H9 (cell line): ENCODE measurements at regions not wholly inside any gene's neighbourhood (a gene's known extent, or its start where the extent isn't known, plus 50 kb on each side); places are given as distances from the start of the nearest gene placed in this dataset.

ENCODE experiments used
- DNase-seq: peaks from one replicate; pipeline ENCODE4 v3.0.0-alpha.2; 2017
- H2AFZ ChIP-seq: one replicate; pipeline ENCODE4 v1.6.1; 2013; ENCODE audit warnings: mild to moderate bottlenecking, low read length, control low read depth, moderate library complexity
- H2AK5ac ChIP-seq: 2 replicates; pipeline ENCODE4 v1.6.1; 2013; ENCODE audit warnings: low read length, control low read depth, mixed read lengths; ENCODE audit not compliant: insufficient read length
- H2BK120ac ChIP-seq: one replicate; pipeline ENCODE4 v1.6.1; 2013; ENCODE audit warnings: low read depth, mild to moderate bottlenecking, low read length, control low read depth, inconsistent platforms; ENCODE audit not compliant: poor library complexity, severe bottlenecking
- H2BK12ac ChIP-seq: 2 replicates; pipeline ENCODE4 v1.6.1; 2013; ENCODE audit warnings: low read length, control low read depth, mixed read lengths, low read depth; ENCODE audit not compliant: insufficient read length
- H2BK15ac ChIP-seq: 2 replicates; pipeline ENCODE4 v1.6.1; 2013; ENCODE audit warnings: low read depth, low read length, control low read depth
- H2BK20ac ChIP-seq: one replicate; pipeline ENCODE4 v1.6.1; 2013; ENCODE audit warnings: low read depth, mild to moderate bottlenecking, low read length, control low read depth, inconsistent platforms; ENCODE audit not compliant: poor library complexity, severe bottlenecking
- H2BK5ac ChIP-seq: 2 replicates; pipeline ENCODE4 v1.6.1; 2013; ENCODE audit warnings: low read length, control low read depth, mixed read lengths; ENCODE audit not compliant: insufficient read length
- H3K14ac ChIP-seq: 2 replicates; pipeline ENCODE4 v1.6.1; 2013; ENCODE audit warnings: low read length, control low read depth; ENCODE audit not compliant: insufficient read depth
- H3K18ac ChIP-seq: 2 replicates; pipeline ENCODE4 v1.6.1; 2013; ENCODE audit warnings: low read depth, mild to moderate bottlenecking, mixed read lengths, low read length, control low read depth; ENCODE audit not compliant: insufficient read length
- H3K23ac ChIP-seq: 2 replicates; pipeline ENCODE4 v1.6.1; 2013; ENCODE audit warnings: low read length, control low read depth, mixed read lengths, low read depth; ENCODE audit not compliant: insufficient read length
- H3K23me2 ChIP-seq: 2 replicates; pipeline ENCODE4 v1.6.1; 2013; ENCODE audit warnings: low read depth, mild to moderate bottlenecking, mixed read lengths, low read length, control low read depth; ENCODE audit not compliant: insufficient read length, poor library complexity, severe bottlenecking
- H3K27ac ChIP-seq: 2 replicates; pipeline ENCODE4 v1.5.1; 2013; ENCODE audit warnings: low read length, control low read depth, mixed read lengths, low read depth; ENCODE audit not compliant: insufficient read length
- H3K27me3 ChIP-seq: 2 replicates; pipeline ENCODE4 v1.6.1; 2013; ENCODE audit warnings: low read length, control low read depth, inconsistent platforms; ENCODE audit not compliant: insufficient read depth
- H3K4ac ChIP-seq: 2 replicates; pipeline ENCODE4 v1.6.1; 2013; ENCODE audit warnings: low read depth, mild to moderate bottlenecking, control low read depth, inconsistent platforms, low read length, moderate library complexity
- H3K4me1 ChIP-seq: 2 replicates; pipeline ENCODE4 v1.6.1; 2013; ENCODE audit warnings: low read length, control low read depth, inconsistent platforms; ENCODE audit not compliant: insufficient read depth
- H3K4me2 ChIP-seq: 2 replicates; pipeline ENCODE4 v1.6.1; 2013; ENCODE audit warnings: low read length, control low read depth, mixed read lengths; ENCODE audit not compliant: insufficient read length, insufficient read depth
- H3K56ac ChIP-seq: 2 replicates; pipeline ENCODE4 v1.6.1; 2013; ENCODE audit warnings: low read depth, mild to moderate bottlenecking, mixed read lengths, low read length, control low read depth; ENCODE audit not compliant: insufficient read length
- H3K79me1 ChIP-seq: 2 replicates; pipeline ENCODE4 v1.6.1; 2013; ENCODE audit warnings: low read depth, mild to moderate bottlenecking, moderate library complexity, low read length, control low read depth, inconsistent platforms; ENCODE audit not compliant: insufficient read depth, poor library complexity, severe bottlenecking
- H3K79me2 ChIP-seq: 2 replicates; pipeline ENCODE4 v1.6.1; 2013; ENCODE audit warnings: low read length, control low read depth, inconsistent platforms; ENCODE audit not compliant: insufficient read depth
- H3K9ac ChIP-seq: 2 replicates; pipeline ENCODE4 v1.6.1; 2013; ENCODE audit warnings: low read length, control low read depth, mixed read lengths; ENCODE audit not compliant: insufficient read length; ENCODE audit errors: extremely low read depth
- H3K9me3 ChIP-seq: one replicate; pipeline ENCODE4 v1.6.1; 2013; ENCODE audit warnings: low read depth, low read length, inconsistent platforms; ENCODE audit not compliant: control insufficient read depth
- H3T11ph ChIP-seq: one replicate; pipeline ENCODE4 v1.6.1; 2013; ENCODE audit warnings: mild to moderate bottlenecking, low read length, control low read depth, inconsistent platforms
- H4K20me1 ChIP-seq: one replicate; pipeline ENCODE4 v1.6.1; 2013; ENCODE audit not compliant: control insufficient read depth, insufficient read length, insufficient read depth
- H4K5ac ChIP-seq: 2 replicates; pipeline ENCODE4 v1.6.1; 2013; ENCODE audit warnings: low read depth, mild to moderate bottlenecking, mixed read lengths, low read length, control low read depth; ENCODE audit not compliant: insufficient read length
- H4K8ac ChIP-seq: replicated peaks from 2 replicates; pipeline ENCODE4 v1.6.1; 2013; ENCODE audit warnings: low read length, control low read depth, mixed read lengths, low read depth; ENCODE audit not compliant: insufficient read length
- H4K91ac ChIP-seq: 2 replicates; pipeline ENCODE4 v1.6.1; 2013; ENCODE audit warnings: low read depth, mild to moderate bottlenecking, moderate library complexity, mixed read lengths, low read length, control low read depth; ENCODE audit not compliant: insufficient read length
- H3K27ac Mint-ChIP-seq, 3 experiments: 2 replicates in 2 of 3; 3 replicates in 1 of 3; pipeline ENCODE4 v1.8.0; 2020 to 2021; ENCODE audit warnings: mixed read lengths in 3 of 3, mild to moderate bottlenecking in 1 of 3, moderate library complexity in 1 of 3
- H3K27me3 Mint-ChIP-seq: 2 replicates; pipeline ENCODE4 v1.8.0; 2021; ENCODE audit warnings: low read depth, mild to moderate bottlenecking, moderate library complexity, mixed read lengths
- H3K36me3 Mint-ChIP-seq, 3 experiments: 2 replicates in 2 of 3; 3 replicates in 1 of 3; pipeline ENCODE4 v1.8.0; 2020 to 2021; ENCODE audit warnings: low read depth in 3 of 3, mixed read lengths in 3 of 3; ENCODE audit not compliant: insufficient read depth in 1 of 3
- H3K4me1 Mint-ChIP-seq, 2 experiments: 2 replicates each; pipeline ENCODE4 v1.8.0; 2020; ENCODE audit warnings: mixed read lengths in 2 of 2
- H3K4me3 Mint-ChIP-seq, 2 experiments: 2 replicates in 1 of 2; 3 replicates in 1 of 2; pipeline ENCODE4 v1.8.0; 2020 to 2021; ENCODE audit warnings: mild to moderate bottlenecking in 2 of 2, mixed read lengths in 2 of 2, moderate library complexity in 1 of 2
- H3K9me3 Mint-ChIP-seq, 2 experiments: 2 replicates in 1 of 2; 3 replicates in 1 of 2; pipeline ENCODE4 v1.8.0; 2020; ENCODE audit warnings: mild to moderate bottlenecking in 2 of 2, mixed read lengths in 2 of 2, moderate library complexity in 1 of 2
- WGBS: extraction: QIAGEN DNeasy Blood & Tissue Kit; methylation state at CpG from one replicate; pipeline ENCODE4 v1.1.7; 2013; ENCODE audit warnings: missing lambda C conversion rate, low lambda C conversion rate, mixed read lengths; ENCODE audit not compliant: insufficient read length; ENCODE audit errors: extremely low coverage; 5-methylcytosine and 5-hydroxymethylcytosine counted together
- TF ChIP-seq, protein P1 (sequence below): fragments of 200-600 bp; sonication (generic); conservative IDR thresholded peaks from 3 replicates; pipeline ENCODE4 v1.8.0; 2021; ENCODE audit warnings: antibody characterized with exemption, mild to moderate bottlenecking

DNA sequence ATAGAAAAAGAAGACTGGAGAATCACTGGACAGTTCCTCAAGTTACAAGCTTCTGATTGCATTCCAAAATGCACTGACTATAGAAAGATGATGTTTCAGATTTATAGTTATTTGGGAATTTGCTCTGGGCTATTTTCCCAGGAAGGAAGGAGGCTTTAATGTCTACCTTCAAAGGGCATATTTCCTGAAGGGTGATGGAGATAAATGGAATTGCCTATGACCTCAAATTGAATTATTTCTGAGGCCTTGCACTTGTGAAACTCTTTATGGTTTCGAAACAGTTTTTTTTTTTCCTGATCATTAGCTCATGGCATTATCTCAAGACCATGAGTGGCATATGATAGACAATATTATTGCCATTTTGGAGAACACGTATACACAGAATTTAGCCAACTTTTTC lies 333.9 kb downstream of the METTL15 start:
- Histone ChIP-seq H4K20me1 (no peaks in the 10 kb centered on the region), H3K56ac (no peak overlapping the region), H2BK5ac (no peak overlapping the region), H3K4me1 (no peaks in the 10 kb centered on the region), H2BK15ac (no peak overlapping the region), H3K18ac (no peak overlapping the region), H3K23me2 (no peaks in the 10 kb centered on the region), H3K27me3 (no peaks in the 10 kb centered on the region), H3K4ac (no peak overlapping the region), H3K9ac (no peak overlapping the region), H2BK12ac (no peak overlapping the region), H2AFZ (no peak overlapping the region), H3K4me2 (no peak overlapping the region), H3K79me2 (no peaks in the 10 kb centered on the region), H3T11ph (no peak overlapping the region), H4K5ac (no peak overlapping the region), H3K14ac (no peak overlapping the region), H3K9me3 (no peaks in the 10 kb centered on the region), H3K27ac (no peak overlapping the region), H4K8ac (no peak overlapping the region), H2AK5ac (no peak overlapping the region), H4K91ac (no peak overlapping the region), H3K23ac (no peak overlapping the region), H2BK20ac (no peak overlapping the region), H2BK120ac (no peak overlapping the region), H3K79me1 (no peaks in the 10 kb centered on the region)
- H3K4me3 Mint-ChIP-seq: no peak overlapping the region
- no CpG with 5 or more reads among the region's 2 CpGs for WGBS
- H3K9me3 Mint-ChIP-seq: no peaks in the 10 kb centered on the region
- DNase-seq: no peak
- H3K27ac Mint-ChIP-seq: no peak overlapping the region
- no peaks in the 10 kb centered on the region for H3K4me1 Mint-ChIP-seq
- no peaks in the 10 kb centered on the region for H3K27me3 Mint-ChIP-seq
- H3K36me3 Mint-ChIP-seq: no peaks in the 10 kb centered on the region
- TF ChIP-seq, protein P1, sequence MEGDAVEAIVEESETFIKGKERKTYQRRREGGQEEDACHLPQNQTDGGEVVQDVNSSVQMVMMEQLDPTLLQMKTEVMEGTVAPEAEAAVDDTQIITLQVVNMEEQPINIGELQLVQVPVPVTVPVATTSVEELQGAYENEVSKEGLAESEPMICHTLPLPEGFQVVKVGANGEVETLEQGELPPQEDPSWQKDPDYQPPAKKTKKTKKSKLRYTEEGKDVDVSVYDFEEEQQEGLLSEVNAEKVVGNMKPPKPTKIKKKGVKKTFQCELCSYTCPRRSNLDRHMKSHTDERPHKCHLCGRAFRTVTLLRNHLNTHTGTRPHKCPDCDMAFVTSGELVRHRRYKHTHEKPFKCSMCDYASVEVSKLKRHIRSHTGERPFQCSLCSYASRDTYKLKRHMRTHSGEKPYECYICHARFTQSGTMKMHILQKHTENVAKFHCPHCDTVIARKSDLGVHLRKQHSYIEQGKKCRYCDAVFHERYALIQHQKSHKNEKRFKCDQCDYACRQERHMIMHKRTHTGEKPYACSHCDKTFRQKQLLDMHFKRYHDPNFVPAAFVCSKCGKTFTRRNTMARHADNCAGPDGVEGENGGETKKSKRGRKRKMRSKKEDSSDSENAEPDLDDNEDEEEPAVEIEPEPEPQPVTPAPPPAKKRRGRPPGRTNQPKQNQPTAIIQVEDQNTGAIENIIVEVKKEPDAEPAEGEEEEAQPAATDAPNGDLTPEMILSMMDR: no peak
